Gastrocnemius medialis (tissue), 4 donors: ENCODE measurements at regions not wholly inside any gene's neighbourhood (a gene's known extent, or its start where the extent isn't known, plus 50 kb on each side); places are given as distances from the start of the nearest gene placed in this dataset.

Experiments
- CTCF ChIP-seq, 5 experiments: fragments of 450-650 bp in 3 of 5; fragments of 200-600 bp in 2 of 5; sonication (generic) in 2 of 5; IDR thresholded peaks in 4 of 5; conservative IDR thresholded peaks in 1 of 5; 1 replicate in 4 of 5; 2 replicates in 1 of 5; pipeline ENCODE4 v1.5.1; 2016 to 2019; ENCODE audit warnings: antibody characterized with exemption in 5 of 5, mild to moderate bottlenecking in 3 of 5, moderate library complexity in 3 of 5
- POLR2A ChIP-seq, 2 donors: fragments of 450-650 bp; IDR thresholded peaks; one replicate each; pipeline ENCODE4 v1.6.1; 2017; ENCODE audit warnings: antibody characterized with exemption in 2 of 2, mild to moderate bottlenecking in 2 of 2, moderate library complexity in 2 of 2

GRCh38 chr15:69834267-69834666 lies 263.4 kb downstream of the TLE3 start:
- TF ChIP-seq CTCF (IDR thresholded peaks at IDR 0.05 in 4 of 5, conservative IDR thresholded peaks at IDR 0.05 in 1 of 5) (no peak), POLR2A (IDR thresholded peaks at IDR 0.05) (no peak)
